Right renal cortex interstitium (tissue), 3 donors: ENCODE measurements at regions not wholly inside any gene's neighbourhood (a gene's known extent, or its start where the extent isn't known, plus 50 kb on each side); places are given as distances from the start of the nearest gene placed in this dataset.
"Not testable (repeated sequence)": the region's sequence is repeated elsewhere in the genome, so short reads cannot be mapped to it uniquely, and the experiment has no call there.

Experiments
- DNase-seq, 3 donors: peaks; one replicate each; pipeline ENCODE4 v3.0.0-alpha.2; 2013; ENCODE audit warnings: low read depth in 3 of 3, low spot score in 2 of 3

DNA sequence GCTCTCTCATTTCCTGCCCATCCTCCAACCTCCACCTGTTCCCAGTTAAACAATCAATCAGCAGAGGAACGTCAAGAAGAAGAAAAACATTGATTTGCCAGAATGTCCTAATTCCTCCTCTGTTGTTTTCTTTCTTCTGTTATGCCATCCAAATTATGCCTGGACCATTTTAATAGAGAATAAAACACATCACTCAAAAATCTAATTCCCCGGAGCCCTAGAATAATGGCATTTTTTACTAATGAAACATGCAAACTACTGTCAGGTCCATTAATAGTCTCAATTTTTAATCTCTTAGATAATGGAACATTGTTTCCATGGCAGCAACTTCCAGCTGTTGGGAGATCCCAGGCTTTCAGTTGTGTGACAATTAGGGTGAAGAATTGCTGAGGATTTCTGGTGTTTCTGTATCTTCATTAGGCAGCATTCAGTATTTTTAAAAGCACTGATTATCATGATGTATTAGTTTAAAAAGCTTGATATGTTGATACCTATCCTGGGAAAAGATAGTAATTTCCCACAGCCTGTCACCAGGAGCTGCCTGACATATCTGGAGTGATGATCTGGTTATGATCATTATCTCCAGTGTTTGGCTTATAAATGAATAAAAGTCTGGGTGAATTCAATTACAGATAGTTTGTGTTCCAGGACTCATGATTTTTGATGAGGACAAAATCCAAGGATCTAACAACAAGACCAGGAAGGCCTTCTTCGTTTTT is 209.8 kb downstream of the TPBG start:
- no peak for DNase-seq

DNA sequence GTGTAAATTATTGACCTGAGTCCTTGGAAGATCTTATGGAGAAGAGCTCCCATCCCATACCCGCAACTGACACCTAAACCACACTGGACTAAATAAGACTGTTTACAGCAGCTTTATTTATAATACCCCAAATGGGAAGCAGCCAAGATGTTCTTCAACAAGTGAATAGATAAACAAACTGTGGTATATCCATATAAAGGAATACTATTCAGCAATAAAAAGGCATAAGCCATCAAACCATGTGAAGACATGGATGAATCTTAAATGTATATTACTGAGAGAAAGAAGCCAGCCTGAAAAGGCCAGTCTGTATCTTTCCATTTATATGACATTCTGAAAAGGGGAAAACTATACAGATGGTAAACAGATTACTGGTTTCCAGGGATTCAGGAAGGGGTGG is 212.7 kb downstream of the TPBG start:
- no peak for DNase-seq

DNA sequence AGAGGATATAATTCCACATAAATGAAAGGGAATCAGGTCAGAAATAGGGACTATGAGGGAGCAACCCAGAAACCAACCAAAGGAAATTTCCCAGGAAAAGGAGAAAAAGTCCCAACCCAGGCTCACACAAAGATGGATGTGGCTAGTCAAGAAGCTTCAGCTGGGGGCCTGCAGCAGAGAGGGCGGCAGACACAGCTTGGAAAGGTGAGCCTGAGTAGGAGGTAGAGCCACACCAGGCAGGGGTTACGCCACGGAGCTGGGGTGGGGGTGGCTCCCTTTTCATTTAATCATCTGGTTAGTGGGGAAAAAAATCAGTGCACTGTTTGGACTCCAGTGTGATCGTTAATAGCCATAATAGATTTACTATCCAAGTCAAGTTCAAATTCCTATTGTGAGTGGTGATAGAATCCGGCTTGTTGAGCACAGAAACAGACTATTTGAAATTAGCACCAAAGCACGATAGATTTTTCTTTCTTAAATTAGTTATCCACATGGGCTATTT is 220.6 kb downstream of the TPBG start:
- peak in 1 of 3 donors; percentile 12 for DNase-seq

GRCh38 chr6:82584856-82585255 is 221.2 kb downstream of the TPBG start:
- no peak for DNase-seq

DNA sequence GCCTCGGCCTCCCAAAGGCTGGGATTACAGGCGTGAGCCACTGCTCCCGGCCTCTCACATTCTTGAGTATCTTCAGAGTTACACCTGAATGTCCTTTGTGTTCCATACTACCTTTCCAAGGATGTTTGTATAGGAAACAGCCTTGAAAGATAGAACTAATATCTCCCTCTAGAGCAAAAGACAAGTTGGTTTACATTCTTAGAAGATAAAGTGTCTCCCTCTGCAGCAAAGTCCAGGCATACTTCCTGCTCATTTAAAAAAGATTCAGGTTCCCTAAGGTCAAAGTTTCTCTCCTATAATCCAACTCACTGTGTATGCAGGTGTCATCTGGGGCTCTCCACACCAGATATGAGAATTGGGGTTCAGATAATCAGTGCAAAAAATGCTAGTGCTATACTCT is 224.4 kb downstream of the TPBG start:
- DNase-seq: no peak

- no peak for DNase-seq
Measured at GRCh38 chr6:82588859-82589412, 225.3 kb downstream of the TPBG start.

GRCh38 chr6:82589509-82590206 is 226.0 kb downstream of the TPBG start:
- no peak for DNase-seq

GRCh38 chr6:82597201-82597600 is 233.6 kb downstream of the TPBG start:
- DNase-seq: no peak

GRCh38 chr6:82602776-82603175 is 239.2 kb downstream of the TPBG start:
- DNase-seq: no peak

GRCh38 chr6:82603871-82604270 is 240.3 kb downstream of the TPBG start:
- DNase-seq: no peak

GRCh38 chr6:82607998-82608725 is 244.5 kb downstream of the TPBG start:
- DNase-seq: no peak

DNA sequence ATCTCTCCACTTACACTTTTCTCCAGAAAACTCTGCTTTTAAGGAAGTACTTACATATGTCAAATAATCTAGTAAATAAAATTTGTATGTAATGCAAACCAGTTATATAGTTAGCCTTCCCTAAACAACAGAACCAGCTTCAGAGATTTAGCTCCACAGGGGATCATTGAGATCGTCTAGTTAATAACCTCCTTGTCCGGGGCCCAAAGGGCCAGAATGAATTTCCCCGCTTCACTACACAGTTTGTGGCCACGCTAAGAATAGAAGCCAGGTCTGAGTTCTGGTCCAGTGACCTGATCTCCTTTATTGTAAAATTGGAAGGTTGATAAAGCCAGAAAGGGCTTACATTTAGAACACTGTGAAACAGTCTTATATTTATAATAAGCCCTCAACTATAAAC is 245.2 kb downstream of the TPBG start:
- no peak for DNase-seq

GRCh38 chr6:82611751-82612150 is 248.1 kb downstream of the TPBG start:
- no peak for DNase-seq

GRCh38 chr6:82612475-82613039 is 248.9 kb downstream of the TPBG start:
- no peak for DNase-seq

DNA sequence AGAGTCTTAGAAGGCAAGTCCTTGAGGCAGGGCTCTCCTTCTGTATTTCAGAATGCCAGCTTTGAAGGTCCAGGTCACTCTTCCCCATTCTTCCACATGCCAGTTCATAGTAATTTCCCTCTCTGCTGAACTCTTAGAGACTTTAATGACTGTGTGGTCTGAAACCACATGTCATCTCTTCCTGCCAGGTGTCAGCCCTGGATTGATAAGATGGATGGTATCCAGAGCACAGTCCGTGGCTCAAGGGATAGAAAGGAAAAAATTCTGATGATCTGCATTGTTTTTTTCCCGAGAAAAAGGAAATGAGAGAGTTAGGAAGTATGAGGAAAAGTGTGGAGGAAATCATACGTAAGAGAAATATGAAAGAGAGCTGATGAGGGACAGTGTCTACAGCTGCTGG is 250.9 kb downstream of the TPBG start:
- DNase-seq: no peak

DNA sequence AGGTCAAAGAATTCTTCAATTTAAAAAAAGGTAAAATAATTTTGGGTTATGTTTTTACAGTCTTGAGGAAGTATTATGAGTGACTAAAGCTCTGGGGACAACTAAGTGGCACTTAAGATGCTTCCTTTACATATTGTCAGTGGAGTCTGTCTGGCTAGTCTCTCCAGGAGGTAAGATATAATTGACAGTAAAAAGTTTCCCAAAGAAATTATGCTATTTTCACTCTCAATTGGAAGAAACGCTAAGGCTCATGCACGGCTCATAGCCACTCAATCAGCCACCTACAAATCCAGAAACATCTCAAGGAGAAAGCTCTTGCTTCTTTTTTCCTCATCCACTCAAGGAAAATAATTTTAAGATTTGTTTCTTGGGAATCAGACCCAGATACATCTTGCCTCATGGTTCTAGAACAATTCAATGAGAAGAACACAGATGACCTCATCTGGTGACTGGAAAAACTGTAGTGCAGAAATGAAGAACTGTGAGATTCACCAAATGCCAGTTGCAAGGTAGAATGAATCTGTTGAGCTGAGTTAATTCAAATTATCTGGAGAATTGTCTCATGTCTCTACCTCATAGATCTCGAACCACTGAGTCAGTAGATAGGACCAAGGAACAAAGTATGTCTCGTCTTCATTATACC is 252.9 kb downstream of the TPBG start:
- DNase-seq: no peak

DNA sequence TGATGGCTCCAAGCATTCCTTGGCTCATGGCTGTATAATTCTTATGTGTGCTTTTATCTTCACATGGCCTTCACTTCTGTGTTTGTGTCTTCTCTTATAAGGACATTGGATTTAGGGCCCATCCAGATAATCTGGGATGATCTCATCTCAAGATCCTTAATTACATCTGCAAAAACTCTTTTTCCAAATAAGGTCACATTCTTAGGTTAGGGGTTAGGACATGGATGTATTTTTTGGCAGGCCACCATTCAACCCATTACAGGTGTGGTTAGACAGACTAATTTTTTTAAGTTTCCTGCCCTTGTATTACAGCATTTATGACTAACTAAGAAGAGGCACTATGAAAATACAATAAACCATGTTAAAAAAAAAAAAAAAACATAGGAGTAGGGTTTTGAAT is 254.0 kb downstream of the TPBG start:
- DNase-seq: no peak

DNA sequence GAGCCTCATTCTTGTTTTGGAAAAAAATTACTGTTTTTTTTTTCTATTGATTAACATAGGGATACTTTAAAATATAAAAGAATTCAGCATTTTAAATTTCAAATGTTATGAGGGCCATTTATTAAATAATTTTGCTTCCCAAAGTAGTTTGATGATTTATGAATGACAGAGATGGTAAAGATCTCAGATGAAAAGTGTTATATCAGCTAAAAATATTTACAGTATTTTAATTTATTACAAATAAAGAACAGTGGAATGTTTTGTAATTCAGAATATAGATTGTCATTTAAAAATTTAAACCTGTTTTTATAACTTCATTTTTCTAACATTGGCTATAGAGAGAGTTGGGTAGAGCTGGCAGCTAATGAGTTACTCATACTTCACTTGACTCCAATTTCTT is 256.0 kb downstream of the TPBG start:
- no peak for DNase-seq

GRCh38 chr6:82622461-82622860 is 258.8 kb downstream of the TPBG start:
- no peak for DNase-seq

- DNase-seq: no peak
Measured at GRCh38 chr6:82624251-82624650, 260.6 kb downstream of the TPBG start.

GRCh38 chr6:82626946-82627345 is 263.3 kb downstream of the TPBG start:
- not testable (repeated sequence) for DNase-seq
